ENCODE measurements at regions not wholly inside any gene's neighbourhood (a gene's known extent, or its start where the extent isn't known, plus 50 kb on each side); places are given as distances from the start of the nearest gene placed in this dataset.

GRCh38 chr6:165883851-165884640 lies 221.0 kb upstream of the PDE10A start:
- DNase-seq = no peak

- DNase-seq = no peak
Measured at GRCh38 chr6:165881806-165882205, 218.8 kb upstream of the PDE10A start.

- DNase-seq = no peak
Measured at GRCh38 chr6:165880686-165881085, 217.6 kb upstream of the PDE10A start.

GRCh38 chr6:165877773-165878172 lies 214.7 kb upstream of the PDE10A start:
- DNase-seq = no peak

- no peak for DNase-seq
Measured at GRCh38 chr6:165877192-165877591, 214.2 kb upstream of the PDE10A start.

- peak in 9 of 58 donors; percentile 5 to 56 (median 23) for DNase-seq
Measured at GRCh38 chr6:165876588-165876987, 213.5 kb upstream of the PDE10A start.

- DNase-seq = no peak
Measured at GRCh38 chr6:165875946-165876345, 212.9 kb upstream of the PDE10A start.

- no peak for DNase-seq
Measured at GRCh38 chr6:165873976-165874375, 210.9 kb upstream of the PDE10A start.

- DNase-seq = no peak
Measured at GRCh38 chr6:165872811-165873210, 209.8 kb upstream of the PDE10A start.

GRCh38 chr6:165872311-165872710 lies 209.3 kb upstream of the PDE10A start:
- DNase-seq = no peak

- no peak for DNase-seq
Measured at GRCh38 chr6:165871571-165871970, 208.5 kb upstream of the PDE10A start.

GRCh38 chr6:165869526-165869925 lies 206.5 kb upstream of the PDE10A start:
- DNase-seq = no peak

GRCh38 chr6:165864925-165865324 lies 201.9 kb upstream of the PDE10A start:
- DNase-seq = no peak

- no peak for DNase-seq
Measured at GRCh38 chr6:165864218-165864617, 201.2 kb upstream of the PDE10A start.

- no peak for DNase-seq
Measured at GRCh38 chr6:165863801-165864200, 200.8 kb upstream of the PDE10A start.

GRCh38 chr6:165862813-165863212 lies 199.8 kb upstream of the PDE10A start:
- DNase-seq = no peak

- DNase-seq = no peak
Measured at GRCh38 chr6:165861226-165861625, 198.2 kb upstream of the PDE10A start.

- no peak for DNase-seq
Measured at GRCh38 chr6:165858586-165858985, 195.5 kb upstream of the PDE10A start.

GRCh38 chr6:165855856-165856255 lies 192.8 kb upstream of the PDE10A start:
- no peak for DNase-seq

GRCh38 chr6:165854863-165855593 lies 192.0 kb upstream of the PDE10A start:
- DNase-seq = no peak

- DNase-seq = no peak
Measured at GRCh38 chr6:165854061-165854862, 191.2 kb upstream of the PDE10A start.

- DNase-seq = no peak
Measured at GRCh38 chr6:165852676-165853075, 189.6 kb upstream of the PDE10A start.
